Panc1 (cell line): ENCODE measurements at regions not wholly inside any gene's neighbourhood (a gene's known extent, or its start where the extent isn't known, plus 50 kb on each side); places are given as distances from the start of the nearest gene placed in this dataset.

ENCODE experiments used
- ATAC-seq: fragments of 200-7000 bp; cut with Tn5 transposase; 2 replicates; pipeline ENCODE4 v1.9.1; 2020; ENCODE audit warnings: mild to moderate bottlenecking, moderate library complexity
- BruUV-seq: library from RNA; stranded (reverse); fragments of 400-500 nt; replicated peaks from 2 replicates; lab custom pipeline; 2021; lab: Mats Ljungman, UMichigan
- CTCF ChIA-PET: fragments of 300-600 bp; sonication (Branson Sonifier 250); formaldehyde crosslinking; loops from one replicate; lab custom pipeline; 2022; ENCODE audit warnings: antibody characterized with exemption; lab: Charles Lee
- POLR2A ChIA-PET: fragments of 300-600 bp; sonication (Branson Sonifier 250); formaldehyde crosslinking; loops from one replicate; lab custom pipeline; 2022; ENCODE audit warnings: antibody characterized with exemption; lab: Charles Lee
- DNase-seq: peaks from one replicate; pipeline ENCODE4 v3.0.0-alpha.2; 2010; ENCODE audit warnings: low read depth, low spot score
- H3K27ac ChIP-seq: 2 replicates; pipeline ENCODE4 v1.5.1; 2011; ENCODE audit warnings: mild to moderate bottlenecking, low read length, inconsistent platforms
- H3K27me3 ChIP-seq: fragments of 200-500 bp; sonication (Bioruptor generic); 2 replicates; pipeline ENCODE4 v1.6.0; 2014; ENCODE audit warnings: low read length, inconsistent platforms; ENCODE audit not compliant: control insufficient read depth, insufficient read depth
- H3K36me3 ChIP-seq: fragments of 200-500 bp; sonication (Bioruptor generic); 2 replicates; pipeline ENCODE4 v1.5.1; 2014; ENCODE audit warnings: inconsistent platforms, mild to moderate bottlenecking, low read length, moderate library complexity; ENCODE audit not compliant: control insufficient read depth, insufficient read depth
- H3K4me1 ChIP-seq: 2 replicates; pipeline ENCODE4 v1.5.1; 2011; ENCODE audit warnings: inconsistent platforms, mild to moderate bottlenecking, low read length, moderate library complexity; ENCODE audit not compliant: control insufficient read depth, insufficient read depth
- H3K4me3 ChIP-seq, 2 experiments: 2 replicates each; pipeline ENCODE4 v1.5.1; 2011 to 2012; ENCODE audit warnings: low read depth in 2 of 2, low read length in 2 of 2, mild to moderate bottlenecking in 2 of 2, inconsistent platforms in 1 of 2, moderate library complexity in 1 of 2
- H3K9me3 ChIP-seq: fragments of 200-500 bp; sonication (Bioruptor generic); 2 replicates; pipeline ENCODE4 v1.5.1; 2014; ENCODE audit warnings: low read depth, mild to moderate bottlenecking, inconsistent platforms, low read length, moderate library complexity; ENCODE audit not compliant: control insufficient read depth, insufficient read depth
- CTCF ChIP-seq: fragments of 450-650 bp; IDR thresholded peaks from 2 replicates; pipeline ENCODE4 v1.5.1; 2017; ENCODE audit warnings: mild to moderate bottlenecking
- POLR2AphosphoS5 ChIP-seq: IDR thresholded peaks from 2 replicates; pipeline ENCODE4 v1.6.1; 2012; ENCODE audit warnings: mild to moderate bottlenecking, low read depth, low read length, moderate library complexity
- REST ChIP-seq, 2 experiments: IDR thresholded peaks; 2 replicates each; pipeline ENCODE4 v1.6.1; 2011 to 2012; ENCODE audit warnings: low read depth in 2 of 2, control low read depth in 1 of 2, low read length in 1 of 2, mild to moderate bottlenecking in 1 of 2, moderate library complexity in 1 of 2; ENCODE audit not compliant: insufficient read depth in 1 of 2
- SIN3A ChIP-seq: IDR thresholded peaks from 2 replicates; pipeline ENCODE4 v1.6.1; 2012; ENCODE audit warnings: low read depth, mild to moderate bottlenecking, low read length, moderate library complexity, borderline replicate concordance; ENCODE audit not compliant: insufficient read depth
- TCF7L2 ChIP-seq: IDR thresholded peaks from 2 replicates; pipeline ENCODE4 v1.6.1; 2011; ENCODE audit warnings: mild to moderate bottlenecking, low read depth, low read length, inconsistent platforms
- in situ Hi-C: cut with HindIII; loops from 2 replicates; pipeline ENCODE4 v1.10.0; 2016; ENCODE audit warnings: low sequenced_read_pairs, low pct_unique_long_range_greater_than_20kb
- intact Hi-C: fragments of 100-400 bp; cut with micrococcal nuclease; formaldehyde crosslinking; loops from one replicate; pipeline ENCODE4 v1.10.0; 2022; ENCODE audit not compliant: unreplicated experiment

GRCh38 chr14:99067141-99067920 lies 204.7 kb downstream of the BCL11B start:
- intact Hi-C loops (no loop called here), in situ Hi-C loops (no loop called here)
- ChIA-PET CTCF (no interaction called here), POLR2A (no interaction called here)
- no peak for DNase-seq
- no peaks in the 10 kb centered on the region for H3K27me3 ChIP-seq
- H3K4me3 ChIP-seq = no peak overlapping the region
- H3K4me1 ChIP-seq = no peaks in the 10 kb centered on the region
- no peaks in the 10 kb centered on the region for H3K9me3 ChIP-seq
- no peaks in the 10 kb centered on the region for H3K36me3 ChIP-seq
- no peak overlapping the region for H3K27ac ChIP-seq
- ATAC-seq = no peak
- no TSS peak for BruUV-seq
- TF ChIP-seq TCF7L2 = no peak
- no peak for TF ChIP-seq POLR2AphosphoS5
- no peak for TF ChIP-seq SIN3A
- no peak for TF ChIP-seq CTCF

DNA sequence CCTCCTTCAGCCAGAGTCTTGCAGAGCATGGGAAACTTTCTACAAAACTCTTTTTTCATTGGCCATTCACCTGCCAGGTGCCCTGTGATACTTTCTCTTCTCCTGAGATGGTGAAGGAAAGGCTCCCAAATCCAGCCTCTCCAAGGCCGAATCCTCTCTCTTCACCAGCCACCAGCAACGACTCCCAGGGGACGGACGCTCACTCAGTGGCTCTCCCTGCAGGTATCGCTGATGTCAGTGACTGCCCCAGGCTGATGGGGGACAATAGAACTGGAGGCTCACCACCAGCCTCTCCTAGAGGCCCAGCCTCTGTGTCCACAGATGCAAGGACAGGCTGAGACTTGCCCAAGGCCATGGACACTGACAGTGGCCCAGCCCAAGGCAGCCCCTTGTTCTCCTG lies 204.1 kb downstream of the BCL11B start:
- no peak for TF ChIP-seq SIN3A
- TF ChIP-seq CTCF = no peak
- TF ChIP-seq REST (IDR thresholded peaks at IDR 0.05; ENCODE audit: insufficient read depth in 1 of 2, low read depth in 2 of 2, low read length in 1 of 2) = no peak
- TF ChIP-seq TCF7L2 = no peak
- TF ChIP-seq POLR2AphosphoS5 = no peak
- DNase-seq (no peak), ATAC-seq (no peak)
- H3K36me3 ChIP-seq = no peaks in the 10 kb centered on the region
- BruUV-seq = no TSS peak
- intact Hi-C loops (no loop called here), in situ Hi-C loops (no loop called here)
- H3K4me1 ChIP-seq = no peaks in the 10 kb centered on the region
- no peaks in the 10 kb centered on the region for H3K9me3 ChIP-seq
- no peak overlapping the region for H3K27ac ChIP-seq
- H3K27me3 ChIP-seq = no peaks in the 10 kb centered on the region
- ChIA-PET CTCF (no interaction called here), POLR2A (no interaction called here)
- no peak overlapping the region for H3K4me3 ChIP-seq
